8988T (cell line): ENCODE measurements at regions not wholly inside any gene's neighbourhood (a gene's known extent, or its start where the extent isn't known, plus 50 kb on each side); places are given as distances from the start of the nearest gene placed in this dataset.
"Not testable (repeated sequence)": the region's sequence is repeated elsewhere in the genome, so short reads cannot be mapped to it uniquely, and the experiment has no call there.

Experiments used
- DNase-seq: peaks from one replicate; pipeline ENCODE4 v3.0.0; 2011

DNA sequence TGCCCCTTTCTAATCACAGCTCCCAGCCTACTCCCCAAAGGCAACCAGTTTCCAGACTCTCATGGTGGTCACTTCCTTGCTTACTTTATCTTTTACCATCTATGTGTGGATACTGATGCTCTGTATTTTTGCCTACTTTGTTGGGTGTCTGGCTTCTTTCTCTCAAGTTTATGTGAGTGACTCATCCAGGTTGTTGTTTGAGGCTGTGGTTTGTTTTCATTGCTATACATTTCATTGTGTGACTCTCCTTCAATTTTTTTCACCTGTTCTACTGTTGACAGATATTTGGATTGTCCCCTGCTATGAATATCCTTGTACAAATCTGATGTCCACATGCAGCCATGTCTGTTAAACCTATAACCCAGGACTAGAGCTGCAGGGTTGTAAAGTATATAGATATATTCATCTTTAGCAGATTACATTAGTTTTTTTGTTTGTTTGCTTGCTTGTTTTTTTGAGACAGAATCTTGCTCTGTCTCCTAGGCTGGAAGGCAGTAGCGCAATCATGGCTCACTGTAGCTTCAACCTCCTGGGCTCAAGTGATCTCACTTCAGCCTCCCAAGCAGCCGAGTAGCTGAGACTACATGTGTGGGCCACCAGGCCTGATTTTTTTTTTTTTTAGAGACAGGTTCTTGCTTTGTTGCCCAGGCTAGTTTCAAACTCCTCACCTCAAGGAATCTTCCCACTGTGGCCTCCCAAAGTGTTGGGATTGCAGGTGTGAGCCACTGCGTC, 72.9 kb upstream of the EEF1E1 start:
- DNase-seq = no peak

DNA sequence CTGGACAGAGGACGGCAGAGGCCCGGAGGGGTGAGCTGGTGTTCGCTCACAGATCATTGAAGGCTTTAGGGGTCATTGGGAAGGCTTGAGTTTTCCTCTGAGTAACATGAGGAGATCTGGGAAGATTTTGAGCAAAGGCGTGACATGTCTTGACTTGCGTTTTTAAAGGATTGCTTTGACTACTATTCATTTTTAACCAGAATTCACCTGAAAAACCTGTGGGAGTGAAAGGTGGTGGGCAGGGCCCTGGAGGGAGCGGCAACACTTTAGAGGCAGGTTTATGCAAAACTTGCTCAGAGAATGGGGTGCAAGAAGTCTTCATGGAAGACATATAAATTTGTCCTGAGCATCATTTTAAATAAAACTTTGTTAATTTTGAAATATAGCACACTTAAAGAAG, 72.2 kb upstream of the EEF1E1 start:
- DNase-seq = no peak

DNA sequence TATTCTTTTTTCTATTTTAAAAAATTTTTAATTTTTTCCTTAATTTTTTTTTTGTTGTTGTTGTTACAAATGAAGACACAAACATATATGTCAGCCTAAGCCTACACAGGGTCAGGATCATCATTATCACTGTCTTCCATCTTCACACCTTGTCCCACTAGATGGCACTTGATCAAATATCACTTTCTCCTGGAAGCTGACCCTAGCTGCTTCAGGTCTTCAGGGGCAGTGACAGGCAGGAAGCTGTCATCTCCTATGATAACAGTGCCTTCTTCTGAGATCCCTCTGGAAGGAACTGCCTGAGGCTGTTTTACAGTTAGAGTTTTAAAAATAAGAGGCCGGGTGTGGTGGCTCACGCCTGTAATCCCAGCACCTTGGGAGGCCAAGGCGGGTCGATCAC, 70.2 kb upstream of the EEF1E1 start:
- DNase-seq = no peak

DNA sequence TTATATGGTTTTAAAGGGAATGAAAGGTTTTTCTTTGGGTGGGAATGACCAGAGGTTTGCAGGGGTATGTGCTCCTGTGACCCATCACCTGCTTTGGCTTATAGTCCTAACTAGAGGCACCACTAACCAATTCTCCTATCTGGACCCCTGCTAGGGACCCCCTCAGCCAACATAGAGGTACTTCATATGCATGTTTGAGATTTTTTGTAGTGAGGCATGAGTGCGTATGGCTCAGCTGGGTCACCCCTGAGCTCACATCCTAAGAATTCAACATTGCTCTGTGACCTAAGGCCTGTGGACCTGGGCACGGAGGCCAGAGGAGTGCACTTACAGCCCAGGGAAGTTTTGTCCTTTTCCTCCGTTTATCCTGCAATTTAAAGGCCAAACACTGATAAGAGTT, 68.4 kb upstream of the EEF1E1 start:
- no peak for DNase-seq

DNA sequence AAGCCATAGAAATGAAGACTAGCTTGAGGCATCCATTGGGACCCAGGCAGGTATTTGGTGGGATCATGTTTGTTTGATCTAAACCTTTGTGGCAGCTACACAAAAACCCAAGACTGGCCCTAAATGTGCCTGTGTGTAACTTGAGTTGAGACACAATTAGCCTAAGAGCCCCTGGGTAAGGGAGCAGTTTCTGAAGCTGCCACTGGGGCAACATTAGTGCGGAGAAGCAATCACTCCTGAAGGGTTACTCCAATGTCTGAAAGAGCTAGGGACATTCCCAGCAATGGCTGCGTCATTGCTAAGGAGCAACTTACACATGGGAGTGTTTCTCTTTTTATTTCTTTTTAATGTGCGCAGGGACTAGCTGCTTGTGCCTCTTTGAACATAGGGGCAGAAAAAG, 67.9 kb upstream of the EEF1E1 start:
- no peak for DNase-seq

DNA sequence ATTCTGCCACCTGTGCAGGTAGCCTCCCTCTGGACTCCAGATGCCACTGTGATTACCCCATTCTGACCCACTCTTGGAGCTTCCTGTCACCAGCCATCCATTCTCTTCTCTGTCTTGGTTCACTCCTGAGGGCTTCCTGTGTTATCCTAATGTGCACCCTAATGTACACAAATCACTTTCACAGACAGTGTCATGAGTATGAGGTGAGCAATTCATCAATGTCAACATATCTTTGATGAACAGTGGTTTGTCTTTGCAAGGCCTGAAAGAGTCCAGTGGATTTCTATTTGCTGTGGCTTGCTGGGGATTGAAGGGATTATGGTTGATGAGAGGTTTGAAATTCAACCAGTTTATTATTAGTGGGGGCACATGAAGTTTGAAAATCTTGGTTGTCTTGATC, 63.8 kb upstream of the EEF1E1 start:
- DNase-seq = no peak

DNA sequence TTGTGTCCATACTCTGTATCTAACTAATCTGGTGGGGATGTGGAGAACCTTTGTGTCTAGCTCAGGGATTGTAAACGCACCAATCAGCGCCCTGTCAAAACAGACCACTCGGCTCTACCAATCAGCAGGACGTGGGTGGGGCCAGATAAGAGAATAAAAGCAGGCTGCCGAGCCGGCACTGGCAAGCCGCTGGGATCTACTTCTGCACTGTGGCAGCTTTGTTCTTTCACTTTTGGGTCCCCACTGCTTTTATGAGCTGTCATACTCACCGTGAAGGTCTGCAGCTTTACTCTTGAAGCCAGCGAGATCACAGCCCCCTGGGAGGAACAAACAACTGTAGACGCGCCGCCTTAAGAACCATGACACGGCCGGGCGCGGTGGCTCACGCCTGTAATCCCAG, 62.7 kb upstream of the EEF1E1 start:
- not testable (repeated sequence) for DNase-seq

DNA sequence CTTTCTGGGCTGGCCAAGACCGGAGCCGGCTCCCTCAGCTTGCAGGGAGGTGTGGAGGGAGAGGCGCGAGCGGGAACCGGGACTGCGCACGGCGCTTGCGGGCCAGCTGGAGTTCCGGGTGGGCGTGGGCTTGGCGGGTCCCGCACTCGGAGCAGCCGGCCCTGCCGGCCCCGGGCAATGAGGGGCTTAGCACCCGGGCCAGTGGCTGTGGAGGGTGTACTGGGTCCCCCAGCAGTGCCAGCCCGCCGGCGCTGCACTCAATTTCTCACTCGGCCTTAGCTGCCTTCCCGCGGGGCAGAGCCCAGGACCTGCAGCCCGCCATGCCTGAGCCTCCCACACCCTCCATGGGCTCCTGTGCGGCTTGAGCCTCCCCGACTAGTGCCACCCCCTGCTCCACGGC, 61.9 kb upstream of the EEF1E1 start:
- DNase-seq = not testable (repeated sequence)

DNA sequence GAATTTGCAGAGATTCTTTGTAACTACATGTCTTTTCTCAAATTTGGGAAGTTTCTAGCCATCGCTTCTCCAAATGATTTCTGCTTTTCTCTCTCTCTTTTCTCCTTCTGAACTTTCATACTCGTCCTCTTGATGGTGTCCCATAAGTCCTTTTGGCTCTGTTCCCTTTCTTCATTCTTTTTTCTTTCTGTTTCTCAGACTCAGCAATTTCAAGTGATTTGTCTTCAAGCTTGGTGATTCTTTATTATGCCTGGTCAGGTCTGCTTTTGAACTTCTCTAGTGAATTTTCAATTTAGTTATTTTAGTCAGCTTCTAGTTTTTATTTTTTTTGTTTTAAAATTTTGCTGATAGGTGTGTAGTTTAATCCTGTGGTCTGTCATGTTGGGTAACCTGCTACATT, 57.6 kb upstream of the EEF1E1 start:
- no peak for DNase-seq

DNA sequence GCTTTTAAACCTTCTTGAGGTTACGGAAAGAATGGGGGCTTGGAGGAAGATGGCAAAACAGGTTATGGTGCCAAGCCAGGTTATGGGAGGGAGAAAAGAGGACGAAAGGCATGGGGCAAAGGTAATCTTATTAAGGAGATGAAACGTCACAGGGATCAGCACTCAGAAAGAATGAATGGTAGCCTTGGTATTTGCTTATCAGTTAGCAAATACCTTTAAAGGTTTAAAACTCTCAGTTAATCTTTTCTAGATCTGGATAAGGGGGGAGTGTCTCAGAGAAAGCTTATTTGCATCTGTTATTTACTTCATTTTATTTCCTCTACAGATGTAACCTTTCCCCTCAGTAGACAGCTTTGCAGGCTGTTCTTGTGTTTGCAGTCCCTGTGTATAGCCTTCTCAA, 55.5 kb upstream of the EEF1E1 start:
- DNase-seq = no peak

DNA sequence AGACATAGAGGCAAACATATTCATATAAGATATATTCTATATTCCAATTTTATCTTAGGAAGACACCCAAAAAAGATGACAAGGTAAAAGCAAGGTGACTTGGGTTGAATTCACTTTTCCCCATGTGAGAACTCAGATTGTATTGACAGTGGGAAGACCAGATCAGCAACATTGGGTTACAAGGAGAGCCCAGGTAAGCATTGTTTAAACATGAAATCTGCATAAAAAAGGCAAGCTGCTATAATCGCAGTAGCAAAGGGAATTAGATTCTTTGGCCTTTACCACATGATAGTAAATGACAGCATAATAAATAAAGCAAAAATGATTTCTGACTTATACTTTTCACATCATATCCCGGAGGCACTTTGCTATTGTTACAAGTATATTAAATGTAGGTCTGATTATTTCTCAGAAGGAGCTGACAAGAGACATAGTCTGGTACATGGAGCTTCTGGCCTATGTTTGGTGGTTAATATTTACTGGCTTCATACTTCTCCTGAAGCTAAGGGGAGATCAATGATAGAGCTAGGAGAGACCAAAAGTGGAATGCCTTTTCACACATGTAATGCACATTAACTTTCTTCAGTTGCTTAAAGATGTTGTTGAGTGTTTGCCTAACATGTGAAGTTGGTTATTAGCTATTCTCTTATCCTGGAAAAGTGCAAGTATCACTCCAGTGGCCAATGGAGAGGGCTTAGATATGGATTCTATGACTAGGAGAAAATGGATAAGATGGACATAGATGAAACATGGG, 53.1 kb upstream of the EEF1E1 start:
- DNase-seq = no peak
